K562 (cell line): ENCODE measurements at regions not wholly inside any gene's neighbourhood (a gene's known extent, or its start where the extent isn't known, plus 50 kb on each side); places are given as distances from the start of the nearest gene placed in this dataset.

Source experiments
- CTCF ChIP-seq, 3 experiments: IDR thresholded peaks in 2 of 3; conservative IDR thresholded peaks in 1 of 3; 2 replicates each; pipeline ENCODE4 v1.5.1; 2011 to 2012; ENCODE audit warnings: low read length in 3 of 3, mild to moderate bottlenecking in 3 of 3, control low read depth in 2 of 3, improper control_type of control experiment in 1 of 3, inconsistent platforms in 1 of 3, low read depth in 1 of 3, mixed read lengths in 1 of 3, moderate library complexity in 1 of 3; ENCODE audit not compliant: insufficient read depth in 2 of 3
- HDAC6 ChIP-seq: IDR thresholded peaks from 2 replicates; pipeline ENCODE4 v1.6.1; 2012; ENCODE audit warnings: low read depth, mild to moderate bottlenecking, control low read depth, inconsistent platforms, low read length, moderate library complexity
- KDM1A ChIP-seq, 2 experiments: fragments of 450-650 bp; IDR thresholded peaks; 2 replicates each; pipeline ENCODE4 v1.6.1; 2016; ENCODE audit warnings: mild to moderate bottlenecking in 2 of 2
- MYC ChIP-seq, 2 experiments: fragments of 250-450 bp in 1 of 2; sonication (Bioruptor Pico) in 1 of 2; IDR thresholded peaks; 2 replicates each; pipeline versions ENCODE4 v1.5.1 to v1.6.1; 2012 to 2021; ENCODE audit warnings: low read depth in 2 of 2, borderline replicate concordance in 1 of 2, improper control_type of control experiment in 1 of 2, low read length in 1 of 2, mild to moderate bottlenecking in 1 of 2, moderate library complexity in 1 of 2
- SRF ChIP-seq, 2 experiments: fragments of 250-450, 450-650 bp in 1 of 2; sonication (Bioruptor Pico) in 1 of 2; sonication (generic) in 1 of 2; formaldehyde crosslinking; IDR thresholded peaks; 2 replicates each; pipeline versions ENCODE4 v1.5.0 to v1.5.1; 2020 to 2022; ENCODE audit warnings: mild to moderate bottlenecking in 1 of 2, missing genetic modification reagents in 1 of 2

DNA sequence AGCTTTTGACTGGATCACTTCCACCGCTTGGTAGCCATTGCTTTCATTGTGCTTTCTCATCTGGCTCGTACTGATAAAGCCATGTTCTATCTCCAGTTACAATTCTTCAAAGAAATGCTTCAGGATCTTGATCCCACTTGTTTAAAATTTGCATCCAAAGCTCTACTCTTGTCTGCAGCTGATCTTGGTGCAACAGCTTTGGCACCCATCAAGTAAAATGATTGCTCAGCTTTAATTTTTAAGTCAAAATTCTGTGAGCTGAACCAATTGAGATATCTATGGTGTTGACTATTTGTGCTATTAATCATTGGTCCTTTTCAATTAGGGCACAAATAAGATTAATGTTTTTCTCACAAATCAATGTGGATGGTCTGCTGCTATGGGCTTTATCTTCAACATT lies 54.8 kb upstream of the DUSP10 start:
- TF ChIP-seq SRF (CRISPR knock-in tag; IDR thresholded peaks at IDR 0.05) (no peak), HDAC6 (no peak), KDM1A (IDR thresholded peaks at IDR 0.05) (no peak), CTCF (IDR thresholded peaks at IDR 0.05 in 2 of 3, conservative IDR thresholded peaks at IDR 0.05 in 1 of 3; ENCODE audit: insufficient read depth in 2 of 3, low read depth in 1 of 3, low read length in 3 of 3) (no peak), MYC (IDR thresholded peaks at IDR 0.05; ENCODE audit: low read depth, low read length) (no peak), MYC (CRISPR knock-in tag; IDR thresholded peaks at IDR 0.05; ENCODE audit: borderline replicate concordance, low read depth) (no peak)
